Mucosa of gallbladder (tissue), 1 donor: ENCODE measurements at regions not wholly inside any gene's neighbourhood (a gene's known extent, or its start where the extent isn't known, plus 50 kb on each side); places are given as distances from the start of the nearest gene placed in this dataset.

ENCODE experiments used
- DNase-seq: peaks from one replicate; pipeline ENCODE4 v3.0.0-alpha.2; 2020; ENCODE audit warnings: low spot score
- donor health status: DM: no; HTN: no; CAD: no.

DNA sequence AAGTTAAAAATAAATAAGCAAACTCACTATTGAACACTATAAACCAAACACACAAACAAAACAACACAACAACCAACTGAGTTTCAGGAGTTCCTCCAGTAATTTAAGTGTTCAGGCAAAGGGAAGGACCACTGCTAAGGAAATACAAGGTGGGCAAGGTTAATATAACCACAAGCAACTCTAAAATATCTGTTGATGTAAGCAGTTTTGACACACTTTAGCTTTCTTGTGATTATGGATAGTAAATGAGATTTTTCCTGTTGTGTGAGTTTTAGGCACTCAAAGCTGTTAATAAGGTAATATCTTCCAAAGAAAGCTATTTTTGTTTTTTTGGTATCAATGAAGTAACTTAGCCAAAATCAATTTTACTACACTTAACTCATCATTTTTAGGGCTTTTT is 839.1 kb upstream of the FOXG1 start:
- no peak for DNase-seq

DNA sequence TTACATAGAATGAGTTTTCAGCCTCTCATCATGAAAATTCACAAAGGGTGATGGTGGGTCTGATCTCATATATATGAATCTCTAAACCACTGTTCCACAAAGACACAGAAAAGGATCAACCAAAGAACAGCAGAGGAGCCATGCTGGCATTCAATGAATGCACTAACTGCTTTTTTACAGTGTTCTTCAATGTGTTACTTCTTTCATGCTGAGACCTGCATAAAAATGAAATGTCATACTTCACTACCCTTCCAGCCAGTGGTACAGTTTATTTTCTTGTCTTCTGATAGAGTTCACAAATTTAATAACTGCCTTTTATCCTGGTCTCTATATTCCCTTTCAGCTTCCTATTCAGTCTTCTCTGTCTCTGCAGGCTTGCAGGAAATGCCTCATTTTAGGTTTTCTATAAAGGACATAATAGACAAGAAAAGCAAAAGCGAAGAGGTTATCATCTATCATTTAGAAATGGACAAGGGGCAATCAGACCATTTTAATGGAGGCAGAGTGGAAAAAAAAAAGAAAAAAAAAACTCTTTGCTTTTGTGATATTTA is 836.7 kb upstream of the FOXG1 start:
- DNase-seq: no peak

DNA sequence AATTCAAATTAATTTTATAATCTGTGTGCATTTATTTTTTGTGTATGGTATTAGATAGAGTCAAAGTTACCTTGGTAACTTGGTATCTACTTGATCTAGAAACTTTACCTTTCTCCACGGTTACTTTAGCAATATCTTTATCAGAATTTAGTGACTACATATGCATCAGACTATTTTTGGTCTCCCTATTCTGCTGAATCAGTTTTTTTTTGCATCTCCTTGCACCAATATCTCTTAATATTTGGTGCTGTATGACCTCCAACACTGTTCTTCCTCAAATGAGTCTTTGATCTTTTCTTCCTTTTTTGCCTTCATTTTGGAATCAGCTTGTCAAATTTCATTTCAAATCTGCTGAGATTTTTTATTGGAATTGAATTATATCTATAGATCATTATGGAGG is 828.2 kb upstream of the FOXG1 start:
- DNase-seq: no peak

DNA sequence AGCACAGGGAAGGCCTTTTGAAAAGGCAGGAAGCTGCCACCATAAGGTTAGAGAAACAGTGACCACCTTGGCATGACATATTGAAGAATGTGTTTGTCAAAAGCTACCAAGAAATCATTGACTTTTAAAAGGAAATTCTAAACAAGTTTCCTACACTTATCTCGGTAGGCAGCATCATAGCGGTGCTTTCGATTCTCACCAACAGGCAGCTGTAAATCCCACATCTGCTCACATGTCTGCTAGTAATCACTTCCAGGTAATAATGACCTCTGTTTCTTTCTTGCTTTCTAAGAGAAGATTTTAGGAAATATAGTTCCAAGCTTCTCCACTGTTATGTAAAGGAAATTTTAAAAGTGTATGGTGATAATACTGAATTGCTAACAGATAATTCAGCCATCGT is 821.1 kb upstream of the FOXG1 start:
- DNase-seq: no peak

DNA sequence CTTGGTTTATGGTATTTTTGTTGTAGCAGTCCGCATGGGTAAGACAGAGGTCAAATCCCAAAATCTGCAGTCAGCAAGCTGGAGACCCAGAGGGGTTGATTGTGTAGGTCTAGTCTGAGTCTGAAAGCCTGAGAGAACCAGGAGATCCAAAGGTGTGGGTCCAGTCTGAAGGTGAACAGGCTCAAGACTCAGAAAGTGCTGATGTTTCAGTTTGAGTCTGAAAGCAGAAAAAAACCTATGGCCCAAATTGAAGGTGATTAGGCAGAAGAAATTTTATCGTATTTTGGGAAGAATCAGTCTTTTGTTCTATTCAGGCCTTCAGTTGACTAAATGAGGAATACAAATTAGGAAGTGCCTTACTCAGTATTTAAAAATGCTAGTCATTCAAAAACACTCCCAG is 807.8 kb upstream of the FOXG1 start:
- no peak for DNase-seq

DNA sequence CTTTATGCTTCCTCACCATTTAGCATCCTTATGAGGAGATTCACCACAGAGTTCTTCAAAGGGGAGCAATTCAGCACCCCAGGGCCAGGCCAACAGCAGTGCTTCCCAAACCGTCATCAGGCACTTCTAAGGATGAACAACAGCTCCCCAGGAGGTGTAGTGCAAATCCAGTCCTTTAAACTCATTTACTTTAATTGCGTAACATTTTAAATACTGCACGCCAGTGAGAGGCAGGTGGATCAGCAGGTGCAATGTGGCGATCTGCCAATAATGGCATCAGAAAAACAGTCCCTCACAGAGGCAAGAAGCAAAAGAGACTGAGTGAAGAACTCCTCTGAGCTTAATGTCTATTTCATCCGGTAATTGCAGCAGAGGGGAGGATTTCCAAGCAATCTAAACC is 770.9 kb upstream of the FOXG1 start:
- no peak for DNase-seq

DNA sequence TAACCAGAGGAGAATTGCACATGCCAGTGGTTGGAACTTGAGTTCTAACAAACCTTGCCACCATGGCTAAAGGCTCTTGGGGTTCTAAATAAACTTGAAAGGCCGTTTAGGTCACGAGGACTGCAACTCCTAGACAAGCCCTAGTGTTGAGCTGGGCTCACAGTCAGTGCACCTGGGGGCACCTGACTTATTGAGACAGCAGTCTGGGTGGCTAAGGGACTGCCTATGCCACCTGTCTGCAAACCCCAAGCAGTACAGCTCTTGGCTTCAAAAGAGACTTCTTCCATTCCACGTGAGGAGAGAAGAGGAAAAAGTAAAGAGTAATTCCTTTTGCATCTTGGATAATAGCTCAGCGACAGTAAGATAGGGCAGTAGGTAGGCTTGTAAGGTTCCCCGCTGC is 765.6 kb upstream of the FOXG1 start:
- no peak for DNase-seq

DNA sequence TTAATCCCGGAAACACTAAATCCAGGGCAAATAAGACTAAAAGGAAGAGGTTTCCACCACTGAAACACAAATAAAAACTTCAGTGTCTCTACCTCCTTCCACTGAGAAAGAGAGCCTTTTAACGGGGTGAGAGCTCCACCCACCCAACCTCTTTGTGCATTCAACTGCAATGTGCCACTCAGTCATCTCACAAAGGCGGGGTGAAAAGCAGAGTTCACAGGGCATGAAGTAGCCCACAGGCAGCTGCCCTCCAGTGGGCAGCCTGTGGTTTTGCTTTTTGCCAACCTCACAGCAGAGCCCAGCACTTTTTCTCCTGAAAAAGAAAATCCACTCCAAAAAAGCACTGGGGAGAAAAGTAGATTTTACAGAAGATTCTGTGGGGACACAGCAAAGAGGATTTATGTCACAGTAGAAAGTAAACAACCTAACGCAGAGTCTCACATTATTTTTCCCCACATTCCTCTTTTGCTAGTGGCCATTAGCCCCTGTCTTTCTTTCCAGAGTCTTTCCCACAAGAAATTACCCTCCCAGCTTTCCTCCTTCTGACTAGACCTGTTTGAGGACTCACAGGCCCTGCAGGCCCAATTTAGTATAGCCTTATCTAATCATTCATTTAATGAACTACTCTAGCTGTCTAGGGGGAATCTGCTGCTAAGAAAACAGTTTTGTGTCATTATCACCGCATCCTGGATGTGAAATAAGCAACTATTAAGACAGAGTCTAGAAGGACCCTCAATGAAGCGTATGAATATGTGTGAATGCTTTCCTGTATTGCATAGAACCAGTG is 753.8 kb upstream of the FOXG1 start:
- DNase-seq: no peak

DNA sequence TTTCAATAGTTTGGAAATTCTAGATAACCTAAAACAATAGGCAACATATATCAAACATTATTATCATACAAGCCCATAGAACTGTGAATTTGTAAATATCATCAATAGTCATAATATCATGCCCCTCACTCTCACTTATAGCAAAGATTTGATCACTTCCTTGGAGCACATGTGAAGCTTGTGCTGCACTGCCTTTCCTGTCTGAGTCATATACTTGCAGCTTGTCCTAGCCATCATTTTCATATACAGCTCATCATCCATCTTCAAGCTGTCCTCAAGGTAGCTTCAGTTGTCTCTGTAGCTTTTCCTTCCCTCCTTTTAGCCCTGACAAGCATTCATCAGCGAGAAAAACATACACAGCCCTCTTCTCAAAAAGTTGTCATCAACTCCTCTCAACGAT is 746.5 kb upstream of the FOXG1 start:
- no peak for DNase-seq

DNA sequence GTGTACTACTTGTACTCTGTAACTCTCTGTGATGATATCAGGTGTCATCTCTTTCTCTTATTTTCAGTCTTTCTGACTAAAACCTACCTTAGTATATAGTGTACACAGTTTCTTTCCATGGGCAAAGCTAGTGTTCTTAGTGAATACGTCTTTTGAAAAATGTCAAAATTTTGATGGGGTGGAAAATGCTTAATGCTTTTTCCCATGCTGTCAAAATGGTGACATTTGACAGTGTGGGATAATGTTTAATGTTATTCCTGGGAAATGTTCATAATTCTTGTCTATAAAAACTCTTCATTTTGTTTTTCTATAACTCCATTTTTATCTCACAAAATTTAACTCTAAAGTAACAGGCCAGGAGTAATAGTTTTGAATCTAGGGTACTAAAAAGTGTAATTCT is 742.7 kb upstream of the FOXG1 start:
- DNase-seq: no peak

DNA sequence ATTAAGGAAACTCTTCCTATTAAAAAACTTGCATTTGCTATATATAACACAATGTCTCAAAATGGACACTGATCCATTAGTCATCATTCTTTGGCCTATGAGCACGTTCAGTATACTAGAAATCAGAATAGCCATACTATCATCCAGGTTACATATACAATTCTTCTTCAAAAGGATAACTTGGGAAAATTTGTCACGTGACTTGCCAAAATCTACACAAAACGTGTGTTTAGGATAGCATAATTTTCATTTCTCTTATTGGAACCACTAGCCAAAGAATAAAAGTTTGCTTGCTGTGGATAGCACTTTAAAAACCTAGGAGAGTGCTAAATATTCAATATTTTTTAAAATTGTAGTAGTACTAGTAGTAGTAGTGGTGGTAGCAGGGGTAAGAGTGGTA is 714.3 kb upstream of the FOXG1 start:
- DNase-seq: no peak

DNA sequence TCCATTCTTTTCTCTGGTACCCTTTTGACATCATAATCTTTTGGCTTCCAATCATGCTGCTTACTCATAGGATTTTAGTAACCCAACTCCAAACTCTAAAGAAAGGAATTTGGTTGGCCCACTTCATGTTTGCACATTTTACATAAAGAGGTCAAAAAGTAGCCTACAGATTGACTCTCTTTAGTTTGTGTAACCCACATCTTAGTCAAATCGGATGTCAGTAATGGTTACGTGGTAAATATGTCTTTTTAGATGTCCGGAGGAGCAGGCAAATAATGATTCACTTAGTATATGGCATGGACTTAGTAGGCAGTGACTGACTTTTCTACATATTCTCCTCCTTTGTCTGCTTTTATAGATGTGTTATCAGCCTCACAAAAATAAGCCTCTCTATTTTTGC is 711.6 kb upstream of the FOXG1 start:
- DNase-seq: no peak

DNA sequence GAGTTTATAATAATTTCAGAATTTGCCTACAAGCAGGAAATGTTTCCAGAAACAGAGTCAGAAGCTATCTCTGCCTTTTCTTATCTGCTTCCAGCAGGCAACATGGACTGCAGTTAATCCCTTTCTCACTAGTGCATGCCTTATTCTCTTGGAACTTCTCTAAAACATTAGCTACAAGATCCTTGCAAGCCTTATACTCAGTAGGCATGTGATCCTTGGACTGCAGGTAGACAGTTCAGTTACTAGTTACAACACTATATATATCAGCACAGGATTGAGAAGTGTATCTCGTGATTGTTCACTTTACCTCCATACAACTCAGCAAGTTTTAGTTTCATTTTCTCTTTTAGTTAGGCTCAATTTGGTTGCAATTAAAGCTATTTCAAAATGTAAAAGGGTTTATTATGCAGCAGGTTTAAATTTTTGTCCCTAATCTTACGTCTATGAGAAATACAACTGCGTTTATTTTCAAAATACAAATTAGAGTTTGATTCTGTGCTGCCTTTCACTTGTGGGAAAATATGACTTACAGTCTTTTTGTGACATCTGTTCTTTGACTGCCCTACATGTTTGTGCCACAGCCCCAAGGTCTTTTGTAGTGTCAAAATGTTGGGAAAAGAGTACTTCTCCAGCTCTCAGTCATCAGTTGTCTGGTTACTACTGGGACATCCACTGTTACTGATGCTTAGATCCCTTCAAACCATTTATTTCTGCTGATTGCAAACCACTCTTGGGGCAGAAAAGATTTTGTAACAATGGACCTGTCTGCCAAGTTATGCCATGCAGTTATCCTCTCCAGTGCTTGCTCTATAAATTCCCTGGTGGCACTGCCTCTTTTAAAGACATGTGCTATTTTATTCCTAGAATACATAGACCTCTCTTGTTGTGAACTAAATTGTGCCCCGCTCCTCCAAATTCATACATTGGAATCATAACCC is 709.0 kb upstream of the FOXG1 start:
- DNase-seq: no peak

DNA sequence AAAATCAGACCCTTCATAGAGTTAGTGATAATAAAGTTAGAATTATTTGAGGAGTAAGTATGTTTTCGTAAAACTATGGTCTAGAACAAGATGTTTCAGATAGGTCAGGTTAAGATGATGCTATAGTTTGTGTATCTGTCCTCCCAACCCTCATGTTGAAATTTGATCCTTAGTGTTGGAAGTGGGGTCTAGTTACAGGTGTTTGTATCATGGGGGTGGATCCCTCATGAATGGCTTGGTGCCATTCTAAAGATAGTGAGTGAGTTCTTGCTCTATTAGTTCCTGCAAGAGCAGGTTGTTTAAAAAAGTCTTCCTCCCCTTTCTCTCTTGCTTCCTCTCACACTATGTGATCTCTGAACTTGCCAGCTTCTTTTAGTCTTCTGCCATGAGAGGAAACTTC is 707.3 kb upstream of the FOXG1 start:
- DNase-seq: no peak

DNA sequence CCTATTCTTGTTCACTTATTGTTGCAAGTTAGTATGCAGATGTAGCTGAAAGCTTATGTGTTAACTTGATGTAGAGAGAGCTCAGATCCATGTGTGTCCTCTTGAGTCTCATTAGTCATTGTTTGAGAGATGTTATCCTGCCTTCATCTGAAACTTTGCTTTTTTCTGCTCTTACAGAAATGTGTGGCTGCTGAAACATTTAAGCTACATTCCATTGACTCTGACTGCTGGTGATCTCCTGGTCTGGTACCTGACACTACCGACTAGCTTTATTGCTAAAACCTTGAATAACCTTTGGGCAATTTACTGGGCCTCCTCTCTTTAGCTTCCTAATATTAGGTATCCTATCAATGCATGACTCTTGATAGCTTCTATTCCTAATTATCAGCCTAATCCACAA is 705.6 kb upstream of the FOXG1 start:
- no peak for DNase-seq

DNA sequence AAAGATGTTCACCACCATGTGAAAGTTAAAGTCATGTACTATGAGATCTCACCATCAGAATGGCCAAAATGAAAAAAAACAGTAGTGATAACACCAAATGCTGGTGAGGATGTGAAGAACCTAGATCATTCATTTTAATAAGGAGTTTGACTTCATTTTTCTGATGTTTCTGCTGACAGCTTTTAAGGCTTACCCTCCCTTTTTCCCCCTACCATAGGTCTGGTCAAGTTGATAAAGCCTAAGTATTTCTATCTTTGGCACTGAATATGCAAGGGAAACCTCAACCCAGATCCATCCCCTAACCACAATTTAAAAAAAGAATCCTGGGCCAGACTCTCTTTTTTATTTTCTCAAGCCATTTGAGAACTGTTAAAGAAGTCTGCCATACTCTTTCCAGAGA is 689.6 kb upstream of the FOXG1 start:
- DNase-seq: no peak

DNA sequence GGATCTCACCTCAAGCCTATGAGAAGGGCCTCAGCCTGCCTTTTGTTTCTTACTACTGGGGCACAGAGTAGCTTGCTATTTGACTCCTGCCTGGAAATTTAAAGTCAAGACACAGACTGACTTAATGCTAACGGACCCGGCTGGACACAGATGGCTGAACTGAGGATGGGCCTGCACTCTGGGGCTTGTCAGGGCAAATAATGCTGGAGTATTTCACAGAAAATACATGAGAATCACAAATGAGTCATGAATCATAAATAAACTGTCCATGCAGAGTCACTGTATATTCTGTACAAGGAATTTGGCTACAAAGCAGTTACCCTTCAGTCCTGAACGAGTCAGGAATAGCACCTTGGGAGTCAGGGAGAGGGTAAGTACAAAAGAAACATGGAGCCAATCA is 683.2 kb upstream of the FOXG1 start:
- DNase-seq: no peak

DNA sequence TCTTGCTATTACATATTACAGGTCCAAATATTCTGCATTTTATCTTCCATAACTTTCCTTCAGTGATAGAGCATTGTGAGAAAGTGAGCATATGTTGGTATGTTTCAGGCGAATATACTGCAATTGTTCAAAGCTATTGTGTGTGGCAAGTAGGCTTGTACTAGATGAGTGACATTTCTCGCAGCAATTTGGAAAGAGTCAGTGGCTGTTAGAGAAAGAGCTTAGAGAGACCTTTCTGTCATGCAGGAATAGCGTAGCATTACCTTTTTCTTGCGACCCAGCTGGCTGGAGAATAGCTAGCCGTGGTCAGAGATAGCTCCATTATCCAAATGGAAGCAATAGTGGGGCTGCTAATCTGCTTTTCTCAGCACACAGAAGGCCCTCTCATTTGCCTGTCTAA is 678.5 kb upstream of the FOXG1 start:
- DNase-seq: no peak

DNA sequence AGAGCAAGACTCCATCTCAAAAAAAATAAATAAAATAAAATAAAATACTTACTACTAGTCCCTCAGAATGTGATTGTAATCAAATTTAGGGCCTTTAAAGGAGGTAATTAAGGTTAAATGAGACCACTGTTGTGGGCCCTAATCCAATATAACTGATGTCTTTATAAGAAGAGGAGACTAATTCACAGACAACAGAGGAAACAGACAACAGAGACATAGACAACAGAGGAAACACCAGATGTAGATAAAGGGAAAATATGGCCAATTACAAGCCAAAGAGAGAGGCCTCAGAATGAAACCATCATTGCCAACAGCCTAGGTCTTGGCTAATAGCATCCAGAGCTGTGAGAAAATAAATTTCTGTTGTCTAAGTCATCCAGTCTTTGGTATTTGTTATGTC is 669.0 kb upstream of the FOXG1 start:
- no peak for DNase-seq

DNA sequence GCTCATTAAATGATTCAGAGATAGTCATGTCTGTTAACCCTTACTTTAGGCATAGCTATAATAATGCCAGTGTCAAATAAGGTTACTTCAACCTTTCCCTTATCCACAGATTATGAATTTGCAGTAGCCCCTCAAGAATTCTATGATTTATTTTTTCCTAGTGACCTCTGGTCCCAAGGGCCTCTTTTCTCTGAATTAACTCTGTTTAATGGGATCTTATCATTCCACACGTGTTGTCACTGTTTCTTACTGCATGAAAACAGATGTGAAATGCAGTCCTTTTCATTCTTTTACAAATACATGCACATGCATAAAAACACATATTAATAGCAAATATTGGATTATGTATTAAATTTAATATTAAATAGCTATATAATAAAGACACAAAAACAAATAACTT is 667.7 kb upstream of the FOXG1 start:
- DNase-seq: no peak

DNA sequence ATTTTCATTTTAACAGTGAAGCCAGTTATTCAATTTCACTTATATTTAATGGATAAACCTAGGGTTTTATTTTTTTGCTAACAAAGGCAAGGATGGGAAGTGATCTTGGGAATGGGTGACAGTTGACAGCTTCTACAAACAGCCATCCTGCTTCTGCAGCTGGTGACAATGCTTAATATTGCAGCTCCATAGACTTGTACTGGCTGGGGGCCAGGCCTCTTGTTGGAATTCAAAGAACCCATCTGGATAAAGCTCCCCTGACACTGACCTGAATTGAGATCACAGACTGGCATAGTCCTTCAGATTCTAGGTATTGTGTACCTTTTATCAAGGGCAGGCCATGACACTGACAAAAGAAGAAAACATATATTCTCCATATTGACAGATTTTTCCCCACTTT is 664.6 kb upstream of the FOXG1 start:
- no peak for DNase-seq

DNA sequence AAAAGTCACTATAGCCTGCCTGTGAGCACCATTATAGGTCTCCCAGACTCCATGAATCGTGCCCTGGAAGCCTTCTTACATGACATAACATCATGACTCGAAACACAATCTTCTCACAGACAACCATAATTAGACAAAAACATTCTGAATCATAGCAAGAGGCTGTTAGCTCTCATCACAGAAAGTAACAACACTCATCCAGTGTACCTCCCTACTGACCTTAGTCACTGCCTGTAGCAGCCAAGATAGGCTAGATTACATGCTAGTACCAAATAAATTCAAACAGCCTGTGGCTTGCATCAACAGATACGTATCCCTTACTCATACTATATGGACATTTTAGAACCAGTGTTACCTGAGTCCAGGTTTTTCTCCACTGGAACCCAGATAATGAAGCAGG is 663.8 kb upstream of the FOXG1 start:
- no peak for DNase-seq

DNA sequence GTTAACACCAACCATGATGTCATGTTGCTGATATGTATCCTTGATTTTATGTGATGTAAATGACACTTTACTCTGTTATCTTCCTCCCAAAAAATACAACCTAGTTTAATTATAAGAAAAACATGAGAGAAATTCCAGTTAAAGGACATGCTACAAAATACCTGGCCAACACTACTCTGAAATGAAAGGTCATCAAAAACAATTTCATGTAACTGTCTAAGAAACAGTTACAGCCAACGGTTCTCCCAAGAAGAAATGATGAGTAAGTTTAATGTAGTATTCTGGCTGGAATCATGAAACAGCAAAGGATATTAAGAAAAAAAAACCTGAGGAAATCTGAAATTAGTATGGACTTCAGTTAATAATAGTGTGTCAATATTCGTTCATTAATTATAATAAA is 653.3 kb upstream of the FOXG1 start:
- no peak for DNase-seq
